ENCODE measurements at regions not wholly inside any gene's neighbourhood (a gene's known extent, or its start where the extent isn't known, plus 50 kb on each side); places are given as distances from the start of the nearest gene placed in this dataset.
A peak's percentile ranks its signal among the peaks of the same experiment; 100 is the strongest.

DNA sequence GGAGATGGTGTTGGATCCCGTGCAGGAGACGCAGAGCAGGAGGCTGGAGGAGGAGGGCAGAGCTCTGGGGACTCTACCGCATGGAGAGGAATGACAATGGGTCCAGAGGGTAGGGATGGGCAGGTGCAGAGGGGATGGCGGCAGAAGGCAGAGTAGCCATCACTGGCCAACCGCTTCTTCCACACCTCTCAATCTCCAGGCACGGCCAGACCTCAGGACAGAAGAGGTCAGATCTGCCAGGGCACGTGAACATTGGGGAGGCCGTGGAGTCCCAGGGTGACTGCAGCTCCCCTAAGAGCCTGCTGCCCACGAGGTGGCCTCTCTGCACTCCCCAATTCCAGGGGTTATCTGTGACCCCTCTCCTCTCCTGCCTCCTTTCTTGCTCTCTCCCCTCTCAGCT lies 162.7 kb upstream of the HDAC4 start:
- no peak for ATAC-seq
- Histone ChIP-seq H3K36me3 (replicated peaks in 1 of 2; ENCODE audit: insufficient read depth in 1 of 2, low read depth in 2 of 2) (no peaks in the 10 kb centered on the region), H3K4me1 (no peaks in the 10 kb centered on the region), H3K27ac (no peak overlapping the region), H3K4me3 (no peak overlapping the region), H3K9me3 (no peaks in the 10 kb centered on the region), H3K27me3 (no peaks in the 10 kb centered on the region)
- WGBS, 2 donors: 75 to 81% methylated on average over 9 of the region's 9 CpGs
- intact Hi-C loops (cut with DNase I): no loop called here
- TF ChIP-seq CTCF (IDR thresholded peaks at IDR 0.05): no peak
- no peak for TF ChIP-seq POLR2A (IDR thresholded peaks at IDR 0.05)
- no peak for DNase-seq

- H3K27me3 ChIP-seq: no peaks in the 10 kb centered on the region
- TF ChIP-seq CTCF (IDR thresholded peaks at IDR 0.05) (no peak), POLR2A (IDR thresholded peaks at IDR 0.05) (no peak)
- H3K9me3 ChIP-seq: no peaks in the 10 kb centered on the region
- 71 to 82% methylated on average over 11 to 17 of the region's 17 CpGs for WGBS, 2 donors
- no peaks in the 10 kb centered on the region for H3K36me3 ChIP-seq (replicated peaks in 1 of 2; ENCODE audit: insufficient read depth in 1 of 2, low read depth in 2 of 2)
- intact Hi-C loops (cut with DNase I): no loop called here
- H3K4me1 ChIP-seq: no peaks in the 10 kb centered on the region
- DNase-seq (peak in 1 of 4 donors; percentile 22), ATAC-seq (no peak)
- no peak overlapping the region for H3K4me3 ChIP-seq
- H3K27ac ChIP-seq: no peak overlapping the region
Measured at GRCh38 chr2:239561446-239562001, 160.7 kb upstream of the HDAC4 start.

DNA sequence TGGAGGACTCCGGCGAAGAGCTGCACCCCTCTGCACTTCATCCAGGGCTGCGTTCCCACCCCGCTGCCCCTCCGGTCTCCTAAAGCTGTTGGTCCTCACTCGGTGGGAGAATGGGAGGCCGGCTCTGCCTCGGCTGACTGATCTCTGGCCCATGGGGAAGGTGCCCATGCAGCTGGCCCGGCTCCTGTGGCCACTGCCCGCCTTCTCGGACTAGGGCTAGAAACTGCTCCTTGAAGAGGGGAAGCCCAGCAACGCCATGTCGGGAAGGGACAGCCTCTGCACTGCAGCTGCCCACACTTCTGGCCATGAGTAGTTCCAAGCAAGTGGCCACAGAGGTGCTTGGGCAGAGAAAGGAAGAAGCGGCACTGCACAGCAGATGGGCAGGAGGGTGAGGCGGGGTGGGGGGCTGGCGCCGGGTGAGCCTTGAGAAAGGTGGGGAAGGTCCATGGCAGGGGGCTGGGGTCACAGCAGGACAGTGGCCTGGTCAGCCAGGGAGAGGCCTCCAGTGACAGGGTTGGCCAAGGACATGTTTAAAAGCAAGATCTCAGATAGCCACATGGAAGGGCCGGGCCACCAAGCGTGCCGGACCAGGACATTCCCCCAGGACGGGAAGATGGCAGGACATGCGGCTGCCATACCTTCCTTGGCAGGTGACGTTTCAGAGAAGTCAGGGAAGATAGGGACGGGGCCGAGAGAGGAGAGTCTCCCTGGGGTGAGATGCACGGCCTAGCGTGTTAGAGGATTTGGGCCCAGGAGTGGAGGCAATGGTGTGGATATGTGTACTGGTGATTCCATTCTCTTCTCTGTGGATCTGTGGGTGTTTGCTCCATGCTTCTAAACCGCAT lies 158.8 kb upstream of the HDAC4 start:
- no peak for DNase-seq

GRCh38 chr2:239558661-239559060 lies 157.8 kb upstream of the HDAC4 start:
- TF ChIP-seq CTCF (IDR thresholded peaks at IDR 0.05): no peak
- TF ChIP-seq POLR2A (IDR thresholded peaks at IDR 0.05): no peak
- Histone ChIP-seq H3K4me1 (no peaks in the 10 kb centered on the region), H3K27me3 (no peaks in the 10 kb centered on the region), H3K9me3 (no peaks in the 10 kb centered on the region), H3K36me3 (replicated peaks in 1 of 2; ENCODE audit: insufficient read depth in 1 of 2, low read depth in 2 of 2) (no peaks in the 10 kb centered on the region), H3K27ac (no peak overlapping the region), H3K4me3 (no peak overlapping the region)
- no peak for ATAC-seq
- no peak for DNase-seq
- WGBS, 2 donors: 88 to 92% methylated on average over 9 to 12 of the region's 12 CpGs
- intact Hi-C loops (cut with DNase I): no loop called here

More for the DNA sequence above, 158.8 kb upstream of the HDAC4 start:
- H3K4me1 ChIP-seq: no peaks in the 10 kb centered on the region
- intact Hi-C loops (cut with DNase I): no loop called here
- H3K4me3 ChIP-seq: no peak overlapping the region
- no peaks in the 10 kb centered on the region for H3K9me3 ChIP-seq
- TF ChIP-seq POLR2A (IDR thresholded peaks at IDR 0.05) (no peak), CTCF (IDR thresholded peaks at IDR 0.05) (no peak)
- H3K27me3 ChIP-seq: no peaks in the 10 kb centered on the region
- H3K36me3 ChIP-seq (replicated peaks in 1 of 2; ENCODE audit: insufficient read depth in 1 of 2, low read depth in 2 of 2): no peaks in the 10 kb centered on the region
- 82 to 88% methylated on average over 22 to 28 of the region's 28 CpGs for WGBS, 2 donors
- H3K27ac ChIP-seq: no peak overlapping the region
- no peak for ATAC-seq
